HG03439 (cell line): ENCODE measurements at regions not wholly inside any gene's neighbourhood (a gene's known extent, or its start where the extent isn't known, plus 50 kb on each side); places are given as distances from the start of the nearest gene placed in this dataset.

Experiments
- ATAC-seq: cut with Tn5 transposase; IDR thresholded peaks from one replicate; pipeline ENCODE4 v1.9.1; 2021; ENCODE audit warnings: mild to moderate bottlenecking, moderate library complexity; ENCODE audit not compliant: unreplicated experiment

GRCh38 chr18:2431806-2432205, 139.5 kb downstream of the METTL4 start:
- no peak for ATAC-seq

GRCh38 chr18:2433366-2433765, 137.9 kb downstream of the METTL4 start:
- no peak for ATAC-seq

- ATAC-seq = no peak
Observed at GRCh38 chr18:2441544-2441943, 129.8 kb downstream of the METTL4 start.

- ATAC-seq = no peak
Observed at GRCh38 chr18:2442006-2442405, 129.3 kb downstream of the METTL4 start.

GRCh38 chr18:2442726-2443275, 128.5 kb downstream of the METTL4 start:
- no peak for ATAC-seq

- ATAC-seq = no peak
Observed at GRCh38 chr18:2444201-2444875, 127.0 kb downstream of the METTL4 start.

- ATAC-seq = no peak
Observed at GRCh38 chr18:2448565-2449151, 122.6 kb downstream of the METTL4 start.

- no peak for ATAC-seq
Observed at GRCh38 chr18:2451556-2451955, 119.7 kb downstream of the METTL4 start.

- no peak for ATAC-seq
Observed at GRCh38 chr18:2459886-2460285, 111.4 kb downstream of the METTL4 start.

- ATAC-seq = no peak
Observed at GRCh38 chr18:2466978-2467377, 104.3 kb downstream of the METTL4 start.

GRCh38 chr18:2468051-2468450, 103.3 kb downstream of the METTL4 start:
- no peak for ATAC-seq

- no peak for ATAC-seq
Observed at GRCh38 chr18:2471523-2471922, 99.8 kb downstream of the METTL4 start.

- ATAC-seq = no peak
Observed at GRCh38 chr18:2478662-2479061, 92.6 kb downstream of the METTL4 start.

- ATAC-seq = no peak
Observed at GRCh38 chr18:2480536-2480935, 90.8 kb downstream of the METTL4 start.

- no peak for ATAC-seq
Observed at GRCh38 chr18:2482706-2483475, 88.4 kb downstream of the METTL4 start.

GRCh38 chr18:2485983-2486382, 85.3 kb downstream of the METTL4 start:
- no peak for ATAC-seq

GRCh38 chr18:2486426-2486825, 84.9 kb downstream of the METTL4 start:
- no peak for ATAC-seq
